SK-N-MC (cell line): ENCODE measurements at regions not wholly inside any gene's neighbourhood (a gene's known extent, or its start where the extent isn't known, plus 50 kb on each side); places are given as distances from the start of the nearest gene placed in this dataset.
"Not testable (repeated sequence)": the region's sequence is repeated elsewhere in the genome, so short reads cannot be mapped to it uniquely, and the experiment has no call there.

Source experiments
- DNase-seq: peaks from one replicate; pipeline ENCODE4 v3.0.0-alpha.2; 2011; ENCODE audit warnings: low read depth, low spot score
- H3K27ac ChIP-seq: fragments of 200-600 bp; sonication (generic); 2 replicates; pipeline ENCODE4 v1.5.1; 2016; ENCODE audit warnings: mixed run types
- H3K36me3 ChIP-seq: fragments of 200-600 bp; sonication (generic); 2 replicates; pipeline ENCODE4 v1.6.1; 2017; ENCODE audit warnings: antibody characterized with exemption, low read length, mixed read lengths; ENCODE audit not compliant: insufficient read depth
- H3K4me3 ChIP-seq: fragments of 200-600 bp; sonication (generic); 2 replicates; pipeline ENCODE4 v1.5.1; 2016
- H3K9ac ChIP-seq: fragments of 200-600 bp; sonication (generic); 2 replicates; pipeline ENCODE4 v1.8.0; 2017; ENCODE audit warnings: mixed run types, mixed read lengths; ENCODE audit not compliant: insufficient read length
- H3K9me3 ChIP-seq: fragments of 200-600 bp; sonication (generic); 2 replicates; pipeline ENCODE4 v1.6.1; 2017; ENCODE audit warnings: low read depth, mild to moderate bottlenecking, antibody characterized with exemption, low read length, moderate library complexity, mixed read lengths
- EZH2 ChIP-seq: fragments of 200-600 bp; sonication (generic); IDR thresholded peaks from one replicate; pipeline ENCODE4 v1.6.1; 2017; ENCODE audit warnings: antibody characterized with exemption
- FOXP2 ChIP-seq: optimal IDR thresholded peaks from 2 replicates; pipeline ENCODE3; 2011; ENCODE audit warnings: mild to moderate bottlenecking, moderate library complexity; ENCODE audit not compliant: insufficient read depth; ENCODE audit errors: extremely low read length, control extremely low read depth
- POLR2AphosphoS5 ChIP-seq: IDR thresholded peaks from 2 replicates; pipeline ENCODE4 v1.6.1; 2012; ENCODE audit warnings: mild to moderate bottlenecking, low read depth, low read length, borderline replicate concordance

- H3K27ac ChIP-seq = peak overlapping the region; percentile 88
- no peak overlapping the region for H3K9ac ChIP-seq
- DNase-seq = no peak
- H3K9me3 ChIP-seq = no peaks in the 10 kb centered on the region
- no peaks in the 10 kb centered on the region for H3K36me3 ChIP-seq
- H3K4me3 ChIP-seq = no peak overlapping the region
- TF ChIP-seq FOXP2 (no peak), POLR2AphosphoS5 (no peak), EZH2 (no peak)
Measured at GRCh38 chr4:121582296-121582695, 114.5 kb downstream of the ANXA5 start.

- not testable (repeated sequence) for DNase-seq, H3K4me3 ChIP-seq, H3K27ac ChIP-seq, H3K9ac ChIP-seq, H3K9me3 ChIP-seq, H3K36me3 ChIP-seq
Measured at GRCh38 chr4:121575392-121575791, 121.4 kb downstream of the ANXA5 start.

DNA sequence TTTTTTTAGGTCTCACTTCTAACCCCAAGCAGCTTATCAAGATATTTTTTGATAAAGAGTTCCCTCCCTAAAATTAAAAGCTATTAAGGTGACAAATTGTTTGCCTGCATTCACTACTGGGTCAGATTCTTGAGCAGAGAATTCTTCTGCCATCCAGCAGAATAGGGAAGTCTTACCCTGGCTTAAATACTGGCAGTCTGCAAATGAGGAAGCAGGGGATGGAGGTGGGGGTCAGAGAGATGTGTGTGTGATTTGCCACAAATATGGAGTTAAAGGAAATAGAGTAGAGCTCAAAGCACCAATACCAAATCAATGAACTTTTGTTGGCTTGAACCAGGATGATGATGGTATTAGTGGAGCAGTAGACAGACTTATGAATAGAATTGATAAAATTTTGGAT, 122.2 kb downstream of the ANXA5 start:
- no peak overlapping the region for H3K27ac ChIP-seq

GRCh38 chr4:121567748-121568147, 129.0 kb downstream of the ANXA5 start:
- no peak overlapping the region for H3K4me3 ChIP-seq
- DNase-seq = no peak
- no peaks in the 10 kb centered on the region for H3K9me3 ChIP-seq
- H3K9ac ChIP-seq = no peak overlapping the region
- TF ChIP-seq POLR2AphosphoS5 (no peak), EZH2 (no peak), FOXP2 (no peak)
- H3K27ac ChIP-seq = no peak overlapping the region
- no peaks in the 10 kb centered on the region for H3K36me3 ChIP-seq

More for the DNA sequence above, 122.2 kb downstream of the ANXA5 start:
- no peaks in the 10 kb centered on the region for H3K36me3 ChIP-seq
- DNase-seq = no peak
- no peak for TF ChIP-seq POLR2AphosphoS5
- no peak for TF ChIP-seq FOXP2
- TF ChIP-seq EZH2 = no peak
- no peak overlapping the region for H3K4me3 ChIP-seq
- no peak overlapping the region for H3K9ac ChIP-seq
- no peaks in the 10 kb centered on the region for H3K9me3 ChIP-seq

DNA sequence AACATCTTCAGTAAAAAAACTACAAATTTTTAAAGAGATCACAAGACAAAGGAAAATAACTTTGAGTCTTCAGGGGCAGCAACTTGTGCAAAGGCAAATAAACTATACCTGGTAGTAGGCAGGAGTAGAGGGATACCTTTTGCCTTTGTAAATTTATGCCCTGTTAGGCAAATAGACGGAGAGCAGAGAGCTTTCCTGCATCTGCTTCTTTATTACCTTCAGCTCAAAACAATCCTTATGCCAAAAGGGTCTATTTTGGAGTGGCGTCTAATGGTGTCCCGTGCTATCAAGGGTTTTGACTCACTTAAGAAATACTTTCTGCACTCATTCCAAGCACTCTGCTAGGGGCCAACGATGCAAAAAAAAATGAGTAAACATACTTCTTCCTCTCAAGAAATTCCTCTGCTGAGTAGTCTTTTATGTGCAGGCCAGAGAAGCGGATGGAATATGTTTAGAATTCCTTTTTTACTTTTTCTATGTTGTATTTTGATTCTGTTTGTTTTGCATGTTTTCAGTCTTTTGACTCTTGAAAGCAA, 131.9 kb downstream of the ANXA5 start:
- H3K4me3 ChIP-seq = no peak overlapping the region
- H3K9ac ChIP-seq = no peak overlapping the region
- DNase-seq = no peak
- H3K27ac ChIP-seq = no peak overlapping the region
- no peaks in the 10 kb centered on the region for H3K9me3 ChIP-seq
- TF ChIP-seq POLR2AphosphoS5 (no peak), EZH2 (no peak), FOXP2 (no peak)
- no peaks in the 10 kb centered on the region for H3K36me3 ChIP-seq

GRCh38 chr4:121562811-121563210, 134.0 kb downstream of the ANXA5 start:
- no peaks in the 10 kb centered on the region for H3K36me3 ChIP-seq
- no peak overlapping the region for H3K9ac ChIP-seq
- no peak for DNase-seq
- TF ChIP-seq FOXP2 (no peak), EZH2 (no peak), POLR2AphosphoS5 (no peak)
- H3K27ac ChIP-seq = no peak overlapping the region
- H3K9me3 ChIP-seq = no peaks in the 10 kb centered on the region
- no peak overlapping the region for H3K4me3 ChIP-seq

DNA sequence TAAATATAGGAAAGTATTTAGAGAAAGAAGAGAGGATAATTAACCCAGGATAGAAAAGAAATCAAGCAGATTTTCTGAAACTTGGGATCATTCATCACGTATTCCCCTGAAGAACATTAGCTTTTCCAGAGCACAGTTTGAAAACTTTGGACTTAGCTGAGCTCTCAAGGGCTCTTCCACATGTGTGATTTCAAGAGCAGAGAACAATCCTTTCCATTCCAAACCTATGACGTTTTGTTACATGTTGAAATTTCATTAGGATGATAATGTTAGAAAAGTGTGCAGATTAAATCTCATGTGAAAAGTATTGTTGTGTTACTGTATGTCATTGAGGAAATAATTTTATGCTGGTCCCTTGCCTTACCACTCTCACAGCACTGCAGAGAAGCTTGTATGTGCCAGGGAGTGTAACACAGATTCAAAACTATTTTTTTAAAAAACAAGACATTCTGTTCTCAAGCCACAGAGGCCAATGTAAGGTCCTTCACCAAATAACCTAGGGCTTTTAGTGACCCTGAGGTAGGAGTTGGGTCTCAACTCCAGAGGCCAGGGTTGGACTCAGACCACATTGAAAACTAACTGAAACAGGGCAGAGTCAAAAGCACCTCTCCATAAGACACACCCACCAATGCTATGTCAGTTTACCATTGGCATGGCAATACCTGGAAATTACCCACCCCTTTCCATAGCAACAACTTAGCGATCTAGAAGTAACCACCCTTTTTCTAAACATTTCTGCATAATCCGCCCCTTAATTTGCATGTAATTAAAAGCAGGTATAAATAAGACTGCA, 141.3 kb downstream of the ANXA5 start:
- TF ChIP-seq FOXP2 = no peak
- no peak for TF ChIP-seq POLR2AphosphoS5
- no peak for TF ChIP-seq EZH2
- Histone ChIP-seq H3K36me3 (no peaks in the 10 kb centered on the region), H3K27ac (no peak overlapping the region), H3K4me3 (no peak overlapping the region), H3K9ac (no peak overlapping the region), H3K9me3 (no peaks in the 10 kb centered on the region)
- DNase-seq = no peak

GRCh38 chr4:121554382-121554781, 142.4 kb downstream of the ANXA5 start:
- Histone ChIP-seq H3K27ac (peak overlapping the region; percentile 33; the same call in 1 of the 2 replicates), H3K4me3 (no peak overlapping the region)
- TF ChIP-seq EZH2 (no peak), POLR2AphosphoS5 (no peak), FOXP2 (no peak)

GRCh38 chr4:121551881-121552280, 144.9 kb downstream of the ANXA5 start:
- DNase-seq = no peak
- H3K36me3 ChIP-seq = no peaks in the 10 kb centered on the region
- TF ChIP-seq FOXP2 = no peak
- TF ChIP-seq EZH2 = no peak
- no peak for TF ChIP-seq POLR2AphosphoS5
- H3K27ac ChIP-seq = no peak overlapping the region
- no peak overlapping the region for H3K9ac ChIP-seq
- no peaks in the 10 kb centered on the region for H3K9me3 ChIP-seq
- H3K4me3 ChIP-seq = no peak overlapping the region

More at GRCh38 chr4:121554382-121554781, 142.4 kb downstream of the ANXA5 start:
- H3K9me3 ChIP-seq = no peaks in the 10 kb centered on the region
- no peaks in the 10 kb centered on the region for H3K36me3 ChIP-seq
- DNase-seq = peak; percentile 10
- no peak overlapping the region for H3K9ac ChIP-seq
